Stomach (tissue), 4 donors: ENCODE measurements at regions not wholly inside any gene's neighbourhood (a gene's known extent, or its start where the extent isn't known, plus 50 kb on each side); places are given as distances from the start of the nearest gene placed in this dataset.

Experiments used
- CTCF ChIP-seq, 7 experiments: fragments of 450-650 bp in 4 of 7; fragments of 200-600 bp in 3 of 7; sonication (generic) in 3 of 7; IDR thresholded peaks; one replicate each; pipeline ENCODE4 v1.5.1; 2016 to 2019; ENCODE audit warnings: antibody characterized with exemption in 7 of 7, control low read depth in 2 of 7, mild to moderate bottlenecking in 1 of 7
- EP300 ChIP-seq: sonication (generic); formaldehyde crosslinking; IDR thresholded peaks from one replicate; pipeline ENCODE4 v1.6.1; 2017; ENCODE audit warnings: antibody characterized with exemption
- POLR2AphosphoS5 ChIP-seq, 3 donors: sonication (generic); formaldehyde crosslinking; IDR thresholded peaks; one replicate each; pipeline ENCODE4 v1.6.1; 2016; ENCODE audit warnings: antibody characterized with exemption in 3 of 3

- no peak for TF ChIP-seq CTCF (IDR thresholded peaks at IDR 0.05)
- no peak for TF ChIP-seq EP300
- no peak for TF ChIP-seq POLR2AphosphoS5 (IDR thresholded peaks at IDR 0.05)
Measured at GRCh38 chr6:165929607-165930006, 238.0 kb downstream of the TBXT start.
